ENCODE measurements at regions not wholly inside any gene's neighbourhood (a gene's known extent, or its start where the extent isn't known, plus 50 kb on each side); places are given as distances from the start of the nearest gene placed in this dataset.

DNA sequence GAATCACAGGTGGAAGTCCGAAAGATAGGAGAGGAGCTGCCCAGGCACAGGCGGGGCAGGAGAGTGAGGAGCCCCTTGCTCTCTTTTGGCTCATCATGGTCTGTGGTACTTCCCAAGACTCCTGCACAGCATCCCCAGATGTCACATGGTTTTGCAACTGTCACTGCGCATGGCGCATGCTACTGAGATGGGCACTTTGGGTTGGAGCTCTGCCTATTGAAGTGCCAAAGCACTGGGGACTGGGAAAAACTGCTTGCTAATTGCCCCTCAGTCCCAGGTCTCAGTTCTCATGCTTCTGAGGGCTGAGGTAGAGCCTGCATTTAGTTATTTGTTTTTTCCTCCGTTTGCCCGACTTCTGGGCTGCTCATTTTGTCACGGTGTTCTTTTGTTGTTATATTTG lies 156.8 kb upstream of the CDH13 start:
- no peak overlapping the region for H3K4me3 ChIP-seq (ENCODE audit: low read depth, low read length)
- TF ChIP-seq, protein P1, sequence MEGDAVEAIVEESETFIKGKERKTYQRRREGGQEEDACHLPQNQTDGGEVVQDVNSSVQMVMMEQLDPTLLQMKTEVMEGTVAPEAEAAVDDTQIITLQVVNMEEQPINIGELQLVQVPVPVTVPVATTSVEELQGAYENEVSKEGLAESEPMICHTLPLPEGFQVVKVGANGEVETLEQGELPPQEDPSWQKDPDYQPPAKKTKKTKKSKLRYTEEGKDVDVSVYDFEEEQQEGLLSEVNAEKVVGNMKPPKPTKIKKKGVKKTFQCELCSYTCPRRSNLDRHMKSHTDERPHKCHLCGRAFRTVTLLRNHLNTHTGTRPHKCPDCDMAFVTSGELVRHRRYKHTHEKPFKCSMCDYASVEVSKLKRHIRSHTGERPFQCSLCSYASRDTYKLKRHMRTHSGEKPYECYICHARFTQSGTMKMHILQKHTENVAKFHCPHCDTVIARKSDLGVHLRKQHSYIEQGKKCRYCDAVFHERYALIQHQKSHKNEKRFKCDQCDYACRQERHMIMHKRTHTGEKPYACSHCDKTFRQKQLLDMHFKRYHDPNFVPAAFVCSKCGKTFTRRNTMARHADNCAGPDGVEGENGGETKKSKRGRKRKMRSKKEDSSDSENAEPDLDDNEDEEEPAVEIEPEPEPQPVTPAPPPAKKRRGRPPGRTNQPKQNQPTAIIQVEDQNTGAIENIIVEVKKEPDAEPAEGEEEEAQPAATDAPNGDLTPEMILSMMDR (IDR thresholded peaks at IDR 0.05; ENCODE audit: low read depth, low read length) = no peak

DNA sequence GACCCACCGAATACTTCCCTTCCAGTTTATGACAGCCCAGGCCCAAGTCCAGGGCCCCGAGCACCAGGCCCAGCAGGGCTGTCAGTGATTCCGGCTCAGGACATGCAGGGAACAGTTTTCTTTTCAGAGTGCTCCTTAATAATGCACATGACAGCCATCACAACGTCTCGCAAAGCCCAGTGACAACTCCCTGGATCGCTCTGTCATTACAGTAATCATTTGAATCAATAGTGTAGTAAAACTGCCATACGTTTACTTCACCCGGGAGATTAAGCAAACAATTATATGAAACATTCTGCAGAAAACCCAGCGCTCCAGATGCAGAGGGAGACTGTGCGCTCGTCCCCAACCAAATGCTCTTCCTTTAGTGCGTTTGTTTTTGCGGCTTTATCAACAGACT lies 162.6 kb upstream of the CDH13 start:
- no peak overlapping the region for H3K4me3 ChIP-seq (ENCODE audit: low read depth, low read length)
- TF ChIP-seq, protein P1 (IDR thresholded peaks at IDR 0.05; ENCODE audit: low read depth, low read length) = no peak

DNA sequence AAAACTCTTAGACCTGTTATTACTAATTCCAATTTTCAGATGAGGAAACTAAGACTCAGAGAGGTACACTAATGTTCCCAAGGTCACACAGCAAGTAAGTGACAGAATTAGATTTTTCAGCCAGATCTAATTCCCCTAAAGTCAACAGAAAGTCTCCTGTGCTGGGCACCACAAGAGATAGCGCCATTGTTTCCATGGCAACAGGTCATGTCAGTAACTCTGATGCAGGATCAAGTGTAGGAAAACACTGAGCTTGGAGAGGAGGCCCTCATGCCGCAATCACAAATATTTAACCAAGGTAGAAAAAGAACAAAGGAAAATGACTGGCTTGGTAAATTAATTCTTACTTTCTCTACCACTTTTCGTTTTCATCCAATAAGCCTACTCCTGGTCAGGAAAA lies 166.0 kb upstream of the CDH13 start:
- H3K4me3 ChIP-seq (ENCODE audit: low read depth, low read length) = no peak overlapping the region
- TF ChIP-seq, protein P1 (IDR thresholded peaks at IDR 0.05; ENCODE audit: low read depth, low read length) = no peak

- no peak overlapping the region for H3K4me3 ChIP-seq (ENCODE audit: low read depth, low read length)
- TF ChIP-seq, protein P1 (IDR thresholded peaks at IDR 0.05; ENCODE audit: low read depth, low read length) = no peak
Measured at GRCh38 chr16:82459580-82460256, 167.1 kb upstream of the CDH13 start.

- no peak overlapping the region for H3K4me3 ChIP-seq (ENCODE audit: low read depth, low read length)
- TF ChIP-seq, protein P1 (IDR thresholded peaks at IDR 0.05; ENCODE audit: low read depth, low read length) = peak; percentile 81
Measured at GRCh38 chr16:82456683-82457082, 170.1 kb upstream of the CDH13 start.

- H3K4me3 ChIP-seq (ENCODE audit: low read depth, low read length) = no peak overlapping the region
- TF ChIP-seq, protein P1 (IDR thresholded peaks at IDR 0.05; ENCODE audit: low read depth, low read length) = no peak
Measured at GRCh38 chr16:82454566-82454965, 172.2 kb upstream of the CDH13 start.

- TF ChIP-seq, protein P1 (IDR thresholded peaks at IDR 0.05; ENCODE audit: low read depth, low read length) = no peak
- no peak overlapping the region for H3K4me3 ChIP-seq (ENCODE audit: low read depth, low read length)
Measured at GRCh38 chr16:82454152-82454551, 172.6 kb upstream of the CDH13 start.
